ENCODE measurements at regions not wholly inside any gene's neighbourhood (a gene's known extent, or its start where the extent isn't known, plus 50 kb on each side); places are given as distances from the start of the nearest gene placed in this dataset.
"Not testable (repeated sequence)": the region's sequence is repeated elsewhere in the genome, so short reads cannot be mapped to it uniquely, and the experiment has no call there.

GRCh38 chr21:36615274-36615964, 83.5 kb upstream of the SIM2 start:
- in situ Hi-C loops (cut with HindIII; ENCODE audit: low sequenced_read_pairs) = no loop called here

GRCh38 chr21:36616773-36617172, 82.1 kb upstream of the SIM2 start:
- in situ Hi-C loops (cut with HindIII; ENCODE audit: low sequenced_read_pairs); DNase-seq (ENCODE audit: low read depth); H3K4me3 ChIP-seq (ENCODE audit: low read depth, low read length): not testable (repeated sequence)

More at GRCh38 chr21:36615274-36615964, 83.5 kb upstream of the SIM2 start:
- H3K4me3 ChIP-seq (ENCODE audit: low read depth, low read length) = no peak overlapping the region
- no peak for DNase-seq (ENCODE audit: low read depth)
- no peak for TF ChIP-seq CTCF (IDR thresholded peaks at IDR 0.05; ENCODE audit: low read depth, low read length, missing control alignments)

- in situ Hi-C loops (cut with HindIII; ENCODE audit: low sequenced_read_pairs); DNase-seq (ENCODE audit: low read depth); H3K4me3 ChIP-seq (ENCODE audit: low read depth, low read length): not testable (repeated sequence)
Observed at GRCh38 chr21:36621794-36622193, 77.1 kb upstream of the SIM2 start.

- no peak overlapping the region for H3K4me3 ChIP-seq (ENCODE audit: low read depth, low read length)
- TF ChIP-seq CTCF (IDR thresholded peaks at IDR 0.05; ENCODE audit: low read depth, low read length, missing control alignments) = no peak
- no peak for DNase-seq (ENCODE audit: low read depth)
- in situ Hi-C loops (cut with HindIII; ENCODE audit: low sequenced_read_pairs) = no loop called here
Observed at GRCh38 chr21:36624105-36624504, 74.8 kb upstream of the SIM2 start.

- TF ChIP-seq CTCF (IDR thresholded peaks at IDR 0.05; ENCODE audit: low read depth, low read length, missing control alignments) = no peak
- in situ Hi-C loops (cut with HindIII; ENCODE audit: low sequenced_read_pairs) = loop anchor here (5.0 kb wide), 1 partner anchor 41 kb away; no protein-coding TSS in a partner anchor
- no peak for DNase-seq (ENCODE audit: low read depth)
- no peak overlapping the region for H3K4me3 ChIP-seq (ENCODE audit: low read depth, low read length)
Observed at GRCh38 chr21:36626791-36627190, 72.1 kb upstream of the SIM2 start.

GRCh38 chr21:36627242-36627641, 71.7 kb upstream of the SIM2 start:
- no peak for DNase-seq (ENCODE audit: low read depth)
- no peak overlapping the region for H3K4me3 ChIP-seq (ENCODE audit: low read depth, low read length)
- no peak for TF ChIP-seq CTCF (IDR thresholded peaks at IDR 0.05; ENCODE audit: low read depth, low read length, missing control alignments)
- in situ Hi-C loops (cut with HindIII; ENCODE audit: low sequenced_read_pairs) = loop anchor here (5.0 kb wide), 1 partner anchor 40 kb away; no protein-coding TSS in a partner anchor

- no peak for TF ChIP-seq CTCF (IDR thresholded peaks at IDR 0.05; ENCODE audit: low read depth, low read length, missing control alignments)
Observed at GRCh38 chr21:36628106-36628505, 70.8 kb upstream of the SIM2 start.

More at GRCh38 chr21:36628106-36628505, 70.8 kb upstream of the SIM2 start:
- no peak for DNase-seq (ENCODE audit: low read depth)
- no peak overlapping the region for H3K4me3 ChIP-seq (ENCODE audit: low read depth, low read length)
- in situ Hi-C loops (cut with HindIII; ENCODE audit: low sequenced_read_pairs) = loop anchor here (5.0 kb wide), 1 partner anchor 39 kb away; no protein-coding TSS in a partner anchor
